Brain pericyte (primary cell): ENCODE measurements at regions not wholly inside any gene's neighbourhood (a gene's known extent, or its start where the extent isn't known, plus 50 kb on each side); places are given as distances from the start of the nearest gene placed in this dataset.
"Not testable (repeated sequence)": the region's sequence is repeated elsewhere in the genome, so short reads cannot be mapped to it uniquely, and the experiment has no call there.

Experiments
- DNase-seq: peaks from one replicate; pipeline ENCODE4 v3.0.0-alpha.2; 2012; ENCODE audit warnings: low read depth, low spot score

GRCh38 chr1:189805735-189806134 is 671.9 kb downstream of the BRINP3 start:
- no peak for DNase-seq

- not testable (repeated sequence) for DNase-seq
Observed at GRCh38 chr1:189810639-189811038, 667.0 kb downstream of the BRINP3 start.

GRCh38 chr1:189811960-189812359 is 665.7 kb downstream of the BRINP3 start:
- DNase-seq, result no peak

- no peak for DNase-seq
Observed at GRCh38 chr1:189816558-189816957, 661.1 kb downstream of the BRINP3 start.

GRCh38 chr1:189819751-189820150 is 657.9 kb downstream of the BRINP3 start:
- DNase-seq, result no peak

GRCh38 chr1:189821833-189822232 is 655.8 kb downstream of the BRINP3 start:
- DNase-seq, result no peak

DNA sequence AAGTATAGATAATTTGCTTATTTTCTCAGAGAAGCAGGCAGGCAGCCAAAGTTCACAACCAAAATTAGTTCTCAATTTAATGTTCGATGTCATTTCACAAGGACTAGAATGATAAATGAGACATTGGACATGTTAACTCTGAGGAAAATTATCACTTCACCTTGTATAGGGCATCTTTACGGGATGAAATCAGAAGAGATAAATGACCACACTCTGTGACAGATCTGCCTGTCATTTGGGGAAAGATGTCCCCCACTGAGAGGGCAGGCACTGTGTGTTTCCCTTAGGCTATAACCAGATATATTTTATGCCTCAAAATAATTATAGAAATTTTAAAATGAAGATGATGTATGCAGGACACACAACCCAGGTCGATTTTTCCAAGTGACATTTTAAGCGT is 642.9 kb downstream of the BRINP3 start:
- DNase-seq, result no peak

GRCh38 chr1:189847613-189848012 is 630.1 kb downstream of the BRINP3 start:
- no peak for DNase-seq

- no peak for DNase-seq
Observed at GRCh38 chr1:189851806-189852367, 625.8 kb downstream of the BRINP3 start.

DNA sequence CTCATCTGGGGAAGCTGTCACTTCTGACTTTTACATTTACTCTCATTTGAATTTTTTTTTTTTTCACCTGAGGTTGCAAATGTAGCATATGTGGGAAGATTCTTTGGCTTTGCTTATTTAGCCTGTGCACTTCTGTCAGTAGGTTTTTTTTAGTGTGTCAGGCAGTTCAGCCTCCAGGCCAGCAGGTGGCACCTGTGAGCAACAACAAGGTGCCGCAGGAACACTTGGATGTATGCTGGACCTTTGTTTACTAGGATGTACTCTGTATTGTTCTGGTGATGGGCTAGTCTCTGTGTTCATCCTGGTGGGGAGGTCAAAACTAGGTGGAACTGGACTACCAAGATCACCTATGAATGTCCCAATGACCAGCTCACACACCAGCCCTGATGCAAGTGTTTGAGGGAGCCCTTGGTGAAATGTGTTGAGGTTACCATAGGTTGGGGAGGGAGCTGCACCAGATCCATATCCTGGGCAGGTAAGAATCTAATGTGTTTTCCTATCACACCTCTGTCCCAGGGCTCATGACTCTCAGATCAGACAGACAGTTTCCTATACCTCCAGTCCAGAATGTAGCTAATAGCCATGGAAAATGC is 618.2 kb downstream of the BRINP3 start:
- DNase-seq, result no peak

DNA sequence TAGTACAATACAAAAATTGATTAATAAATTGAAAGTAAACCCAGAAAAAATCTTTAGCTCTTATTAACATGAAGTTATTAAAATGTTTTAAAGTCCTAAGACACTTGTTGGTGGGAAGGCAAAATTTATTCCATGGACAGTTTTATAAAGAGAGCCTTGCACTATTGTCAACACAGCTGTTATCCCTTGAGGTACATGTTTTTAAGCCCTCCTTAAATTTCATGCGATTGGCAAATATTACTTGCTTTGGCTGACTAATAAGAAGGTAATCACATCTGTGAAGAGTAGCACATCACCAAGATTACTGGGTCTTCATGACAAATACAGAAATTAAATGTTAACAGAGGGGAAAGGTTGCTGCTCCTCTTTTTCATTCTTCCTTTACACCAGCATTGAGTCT is 611.1 kb downstream of the BRINP3 start:
- DNase-seq, result no peak

DNA sequence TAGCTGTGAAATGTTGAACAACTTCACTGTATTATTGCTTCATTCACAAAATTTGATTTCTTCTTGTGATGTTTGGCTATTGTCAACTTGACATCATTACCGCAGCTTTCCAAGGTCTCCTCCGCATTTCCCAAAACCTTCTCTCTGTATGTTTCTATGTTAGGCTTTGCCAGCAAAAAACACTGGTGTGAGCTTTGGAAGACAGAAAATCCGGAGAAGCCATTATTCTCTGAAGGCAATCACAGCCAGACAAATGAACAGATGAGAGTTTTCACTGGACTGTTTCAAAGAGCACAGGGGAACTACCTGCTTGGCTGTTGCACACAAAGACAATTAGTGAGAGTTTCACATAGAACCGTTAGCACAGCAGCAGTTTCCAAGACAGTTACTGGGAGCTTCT is 609.6 kb downstream of the BRINP3 start:
- DNase-seq, result no peak

DNA sequence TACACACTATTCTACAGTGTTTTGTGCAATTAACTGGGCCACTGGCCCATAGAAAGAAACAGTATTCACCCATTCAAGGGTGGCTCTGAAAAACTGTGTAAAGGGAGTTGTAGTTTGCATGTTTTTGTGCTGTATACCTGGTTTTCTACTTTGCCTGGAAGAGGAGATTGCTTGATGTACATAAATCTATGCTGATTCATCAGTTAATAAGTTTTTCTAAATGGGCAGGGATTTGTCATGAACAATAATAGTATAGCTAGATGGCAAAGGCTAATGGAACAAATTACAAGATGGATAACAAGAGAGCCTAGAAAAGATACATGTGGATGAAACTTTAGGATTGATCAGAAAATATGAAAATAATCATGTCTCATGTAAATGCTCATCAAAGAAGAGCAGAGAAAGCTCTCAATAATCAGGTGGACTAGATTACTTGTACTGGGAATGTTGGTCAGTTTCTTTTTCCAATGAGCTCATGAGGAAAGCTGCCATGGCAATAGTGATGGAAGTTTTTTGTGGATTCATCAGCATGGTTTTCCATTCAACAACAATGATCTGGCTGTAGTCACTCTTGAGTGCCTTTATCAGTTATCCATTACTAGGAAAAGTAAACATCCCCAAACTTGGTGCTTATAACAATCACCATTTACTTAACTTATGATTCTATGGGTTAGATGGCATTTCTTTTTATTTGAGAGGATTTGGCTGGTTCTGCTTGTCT is 602.8 kb downstream of the BRINP3 start:
- no peak for DNase-seq

- no peak for DNase-seq
Observed at GRCh38 chr1:189880135-189880534, 597.5 kb downstream of the BRINP3 start.

GRCh38 chr1:189899686-189900425 is 577.8 kb downstream of the BRINP3 start:
- no peak for DNase-seq

DNA sequence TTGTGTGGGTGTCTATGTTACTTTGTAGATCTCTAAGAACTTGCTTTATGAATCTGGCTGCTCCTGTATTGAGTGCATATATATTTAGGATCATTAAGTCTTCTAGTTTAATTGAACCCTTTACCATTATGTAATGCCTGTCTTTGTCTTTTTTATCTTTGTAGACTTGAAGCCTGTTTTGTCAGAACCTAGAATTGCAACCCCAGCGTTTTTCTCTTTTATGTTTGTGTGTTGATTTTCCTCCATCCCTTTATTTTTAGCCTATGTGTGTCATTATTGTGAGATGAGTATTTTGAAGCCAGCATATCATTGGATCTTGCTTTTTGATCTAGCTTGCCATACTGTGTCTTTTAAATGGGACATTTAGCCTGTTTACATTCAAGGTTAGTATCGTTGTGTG is 573.2 kb downstream of the BRINP3 start:
- no peak for DNase-seq

GRCh38 chr1:189908113-189908512 is 569.6 kb downstream of the BRINP3 start:
- DNase-seq, result no peak

- DNase-seq, result no peak
Observed at GRCh38 chr1:189921613-189922012, 556.1 kb downstream of the BRINP3 start.

- DNase-seq, result no peak
Observed at GRCh38 chr1:189927641-189928040, 550.0 kb downstream of the BRINP3 start.

DNA sequence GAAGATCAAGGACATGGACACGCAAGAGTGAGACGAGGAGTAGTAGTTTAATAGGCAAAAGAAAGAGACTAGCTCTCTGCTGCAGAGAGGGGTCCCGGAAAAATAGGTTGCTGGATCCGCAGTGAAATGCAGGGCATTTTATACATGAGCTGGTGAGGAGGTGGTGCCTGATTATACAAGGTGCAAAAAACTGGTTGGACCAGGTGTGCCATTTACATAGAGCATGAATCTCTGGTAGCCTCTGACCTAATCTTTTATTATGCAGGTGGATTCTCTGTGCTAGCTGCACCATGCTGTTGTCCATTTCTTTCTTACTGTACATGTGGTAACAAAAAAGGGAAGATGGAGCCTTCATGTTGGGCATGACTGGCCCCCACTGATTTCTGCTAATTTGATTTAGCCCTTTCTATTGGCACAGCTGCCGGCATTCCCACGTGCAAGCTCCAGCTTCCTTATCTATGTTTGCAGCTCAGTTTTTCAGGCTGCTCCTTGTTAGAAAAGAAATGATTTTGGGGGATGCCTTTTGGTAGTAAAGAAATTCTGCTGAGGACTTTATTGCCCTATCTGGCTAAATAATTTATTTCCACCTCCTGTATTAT is 548.1 kb downstream of the BRINP3 start:
- no peak for DNase-seq

- no peak for DNase-seq
Observed at GRCh38 chr1:189936861-189937260, 540.8 kb downstream of the BRINP3 start.

- no peak for DNase-seq
Observed at GRCh38 chr1:189939967-189940366, 537.7 kb downstream of the BRINP3 start.
